ENCODE measurements at regions not wholly inside any gene's neighbourhood (a gene's known extent, or its start where the extent isn't known, plus 50 kb on each side); places are given as distances from the start of the nearest gene placed in this dataset.
"Not testable (repeated sequence)": the region's sequence is repeated elsewhere in the genome, so short reads cannot be mapped to it uniquely, and the experiment has no call there.

GRCh38 chr21:9036966-9037587, 1484.3 kb upstream of the TPTE start:
- H3K4me3 Mint-ChIP-seq; H3K9me3 Mint-ChIP-seq; H3K4me1 ChIP-seq (ENCODE audit: insufficient read depth, low read length); intact Hi-C loops (cut with DNase I, micrococcal nuclease); H3K27me3 Mint-ChIP-seq; H3K4me3 ChIP-seq (ENCODE audit: low read length); H3K27ac Mint-ChIP-seq; ATAC-seq (ENCODE audit: poor library complexity); H3K36me3 ChIP-seq (ENCODE audit: insufficient read depth, low read length); CTCF ChIA-PET; H3K36me3 Mint-ChIP-seq (ENCODE audit: low read depth); POLR2A ChIA-PET; H3K27me3 ChIP-seq (ENCODE audit: control insufficient read depth in 1 of 2, insufficient read depth in 2 of 2, low read length in 2 of 2); H3K27ac ChIP-seq (ENCODE audit: low read depth in 1 of 2, low read length in 2 of 2); H3K4me1 Mint-ChIP-seq (ENCODE audit: low read depth): not testable (repeated sequence)
- DNase-seq, result peak in 1 of 14 experiments; percentile 26
- H3K9me3 ChIP-seq (ENCODE audit: control insufficient read depth in 1 of 2, insufficient read depth in 1 of 2, low read length in 2 of 2), result peaks cover 6 to 42% of the 10 kb centered on the region in 2 experiments

GRCh38 chr21:9037588-9038544, 1483.5 kb upstream of the TPTE start:
- H3K36me3 Mint-ChIP-seq (ENCODE audit: low read depth); H3K27ac ChIP-seq (ENCODE audit: low read depth in 1 of 2, low read length in 2 of 2); H3K27ac Mint-ChIP-seq; POLR2A ChIA-PET; H3K27me3 ChIP-seq (ENCODE audit: control insufficient read depth in 1 of 2, insufficient read depth in 2 of 2, low read length in 2 of 2); H3K4me1 Mint-ChIP-seq (ENCODE audit: low read depth); ATAC-seq (ENCODE audit: poor library complexity); CTCF ChIA-PET; H3K27me3 Mint-ChIP-seq; H3K36me3 ChIP-seq (ENCODE audit: insufficient read depth, low read length); H3K4me1 ChIP-seq (ENCODE audit: insufficient read depth, low read length); H3K9me3 Mint-ChIP-seq; H3K4me3 ChIP-seq (ENCODE audit: low read length); H3K4me3 Mint-ChIP-seq; intact Hi-C loops (cut with DNase I, micrococcal nuclease): not testable (repeated sequence)
- DNase-seq, result peak in 1 of 14 experiments; percentile 23
- peaks cover 6 to 44% of the 10 kb centered on the region in 2 experiments for H3K9me3 ChIP-seq (ENCODE audit: control insufficient read depth in 1 of 2, insufficient read depth in 1 of 2, low read length in 2 of 2)

- H3K36me3 Mint-ChIP-seq (ENCODE audit: low read depth); intact Hi-C loops (cut with DNase I, micrococcal nuclease); H3K27ac ChIP-seq (ENCODE audit: low read depth in 1 of 2, low read length in 2 of 2); H3K27ac Mint-ChIP-seq; CTCF ChIA-PET; ATAC-seq (ENCODE audit: poor library complexity); POLR2A ChIA-PET; H3K4me1 Mint-ChIP-seq (ENCODE audit: low read depth); H3K4me3 ChIP-seq (ENCODE audit: low read length); H3K27me3 Mint-ChIP-seq; H3K27me3 ChIP-seq (ENCODE audit: control insufficient read depth in 1 of 2, insufficient read depth in 2 of 2, low read length in 2 of 2); H3K9me3 Mint-ChIP-seq; H3K36me3 ChIP-seq (ENCODE audit: insufficient read depth, low read length); H3K4me1 ChIP-seq (ENCODE audit: insufficient read depth, low read length); H3K4me3 Mint-ChIP-seq: not testable (repeated sequence)
- peak in 2 of 14 experiments; percentile 15 to 30 for DNase-seq
- H3K9me3 ChIP-seq (ENCODE audit: control insufficient read depth in 1 of 2, insufficient read depth in 1 of 2, low read length in 2 of 2), result peaks cover 6 to 44% of the 10 kb centered on the region in 2 experiments
Observed at GRCh38 chr21:9039520-9040365, 1481.6 kb upstream of the TPTE start.

GRCh38 chr21:9040406-9040805, 1481.0 kb upstream of the TPTE start:
- H3K4me3 ChIP-seq (ENCODE audit: low read length); H3K27ac ChIP-seq (ENCODE audit: low read depth in 1 of 2, low read length in 2 of 2); H3K27me3 ChIP-seq (ENCODE audit: control insufficient read depth in 1 of 2, insufficient read depth in 2 of 2, low read length in 2 of 2); H3K4me1 Mint-ChIP-seq (ENCODE audit: low read depth); POLR2A ChIA-PET; H3K27me3 Mint-ChIP-seq; intact Hi-C loops (cut with DNase I, micrococcal nuclease); H3K9me3 Mint-ChIP-seq; ATAC-seq (ENCODE audit: poor library complexity); H3K36me3 ChIP-seq (ENCODE audit: insufficient read depth, low read length); H3K4me1 ChIP-seq (ENCODE audit: insufficient read depth, low read length); H3K4me3 Mint-ChIP-seq; CTCF ChIA-PET; H3K36me3 Mint-ChIP-seq (ENCODE audit: low read depth); H3K27ac Mint-ChIP-seq: not testable (repeated sequence)
- peaks cover 6 to 44% of the 10 kb centered on the region in 2 experiments for H3K9me3 ChIP-seq (ENCODE audit: control insufficient read depth in 1 of 2, insufficient read depth in 1 of 2, low read length in 2 of 2)
- DNase-seq, result peak in 1 of 14 experiments; percentile 5

GRCh38 chr21:9041175-9041948, 1480.0 kb upstream of the TPTE start:
- H3K4me1 ChIP-seq (ENCODE audit: insufficient read depth, low read length); H3K36me3 Mint-ChIP-seq (ENCODE audit: low read depth); POLR2A ChIA-PET; H3K4me1 Mint-ChIP-seq (ENCODE audit: low read depth); CTCF ChIA-PET; H3K9me3 Mint-ChIP-seq; H3K27me3 Mint-ChIP-seq; H3K27ac ChIP-seq (ENCODE audit: low read depth in 1 of 2, low read length in 2 of 2); intact Hi-C loops (cut with DNase I, micrococcal nuclease); H3K4me3 ChIP-seq (ENCODE audit: low read length); H3K4me3 Mint-ChIP-seq; ATAC-seq (ENCODE audit: poor library complexity); H3K27me3 ChIP-seq (ENCODE audit: control insufficient read depth in 1 of 2, insufficient read depth in 2 of 2, low read length in 2 of 2); H3K27ac Mint-ChIP-seq; H3K36me3 ChIP-seq (ENCODE audit: insufficient read depth, low read length): not testable (repeated sequence)
- H3K9me3 ChIP-seq (ENCODE audit: control insufficient read depth in 1 of 2, insufficient read depth in 1 of 2, low read length in 2 of 2), result peaks cover 6 to 44% of the 10 kb centered on the region in 2 experiments
- peak in 1 of 14 experiments; percentile 3 for DNase-seq

GRCh38 chr21:9043089-9043488, 1478.3 kb upstream of the TPTE start:
- intact Hi-C loops (cut with DNase I, micrococcal nuclease); CTCF ChIA-PET; H3K27ac ChIP-seq (ENCODE audit: low read depth in 1 of 2, low read length in 2 of 2); H3K27ac Mint-ChIP-seq; H3K4me3 Mint-ChIP-seq; H3K27me3 ChIP-seq (ENCODE audit: control insufficient read depth in 1 of 2, insufficient read depth in 2 of 2, low read length in 2 of 2); H3K4me1 Mint-ChIP-seq (ENCODE audit: low read depth); H3K27me3 Mint-ChIP-seq; H3K4me1 ChIP-seq (ENCODE audit: insufficient read depth, low read length); H3K9me3 Mint-ChIP-seq; POLR2A ChIA-PET; H3K36me3 Mint-ChIP-seq (ENCODE audit: low read depth); H3K4me3 ChIP-seq (ENCODE audit: low read length); H3K36me3 ChIP-seq (ENCODE audit: insufficient read depth, low read length): not testable (repeated sequence)
- DNase-seq (peak in 1 of 14 experiments; percentile 32), ATAC-seq (ENCODE audit: poor library complexity) (peak; percentile 43)
- H3K9me3 ChIP-seq (ENCODE audit: control insufficient read depth in 1 of 2, insufficient read depth in 1 of 2, low read length in 2 of 2), result peaks cover 6 to 37% of the 10 kb centered on the region in 2 experiments
